ENCODE measurements at regions not wholly inside any gene's neighbourhood (a gene's known extent, or its start where the extent isn't known, plus 50 kb on each side); places are given as distances from the start of the nearest gene placed in this dataset.

GRCh38 chr1:198986442-198986841 lies 347.6 kb downstream of the PTPRC start:
- TF ChIP-seq CTCF (IDR thresholded peaks at IDR 0.05): no peak
- no peak for TF ChIP-seq POLR2A (IDR thresholded peaks at IDR 0.05)

Data from Peyer's patch (tissue), 4 donors.